ENCODE measurements at regions not wholly inside any gene's neighbourhood (a gene's known extent, or its start where the extent isn't known, plus 50 kb on each side); places are given as distances from the start of the nearest gene placed in this dataset.

- H3K36me3 ChIP-seq (ENCODE audit: insufficient read depth, low read length, poor library complexity, severe bottlenecking): no peaks in the 10 kb centered on the region
- POLR2A ChIA-PET (ENCODE audit: low non-redundant PET): no interaction called here
- H3K4me3 ChIP-seq (ENCODE audit: low read depth, low read length, poor library complexity, severe bottlenecking): no peak overlapping the region
- no peaks in the 10 kb centered on the region for H3K9me3 ChIP-seq (ENCODE audit: low read depth, low read length, poor library complexity, severe bottlenecking)
- CTCF ChIA-PET: no interaction called here
- BruUV-seq (replicated peaks): no TSS peak
- DNase-seq (ENCODE audit: low spot score): no peak
- no peaks in the 10 kb centered on the region for H3K27me3 ChIP-seq (replicated peaks; ENCODE audit: insufficient read depth, low read depth, low read length, poor library complexity)
- intact Hi-C loops (cut with micrococcal nuclease; ENCODE audit: unreplicated experiment): no loop called here
- peaks cover 12% of the 10 kb centered on the region for H3K4me1 ChIP-seq (ENCODE audit: insufficient read depth, low read length, poor library complexity, severe bottlenecking)
- TF ChIP-seq EZH2 (IDR thresholded peaks at IDR 0.05; ENCODE audit: borderline replicate concordance, low read depth, low read length, poor library complexity, severe bottlenecking): no peak
- TF ChIP-seq CTCF (conservative IDR thresholded peaks at IDR 0.05; ENCODE audit: low read depth, low read length): no peak
- no peak overlapping the region for H3K27ac ChIP-seq (ENCODE audit: low read depth, low read length, poor library complexity, severe bottlenecking)
Measured at GRCh38 chr4:107404591-107405300, 315.3 kb downstream of the PAPSS1 start.

GRCh38 chr4:107402291-107402690 lies 317.7 kb downstream of the PAPSS1 start:
- Histone ChIP-seq H3K4me1 (ENCODE audit: insufficient read depth, low read length, poor library complexity, severe bottlenecking) (peaks cover 12% of the 10 kb centered on the region), H3K27ac (ENCODE audit: low read depth, low read length, poor library complexity, severe bottlenecking) (no peak overlapping the region), H3K36me3 (ENCODE audit: insufficient read depth, low read length, poor library complexity, severe bottlenecking) (no peaks in the 10 kb centered on the region), H3K4me3 (ENCODE audit: low read depth, low read length, poor library complexity, severe bottlenecking) (no peak overlapping the region), H3K9me3 (ENCODE audit: low read depth, low read length, poor library complexity, severe bottlenecking) (no peaks in the 10 kb centered on the region), H3K27me3 (replicated peaks; ENCODE audit: insufficient read depth, low read depth, low read length, poor library complexity) (no peaks in the 10 kb centered on the region)
- no TSS peak for BruUV-seq (replicated peaks)
- ChIA-PET CTCF (no interaction called here), POLR2A (ENCODE audit: low non-redundant PET) (no interaction called here)
- TF ChIP-seq EZH2 (IDR thresholded peaks at IDR 0.05; ENCODE audit: borderline replicate concordance, low read depth, low read length, poor library complexity, severe bottlenecking): no peak
- no peak for TF ChIP-seq CTCF (conservative IDR thresholded peaks at IDR 0.05; ENCODE audit: low read depth, low read length)
- no peak for DNase-seq (ENCODE audit: low spot score)
- intact Hi-C loops (cut with micrococcal nuclease; ENCODE audit: unreplicated experiment): no loop called here

- intact Hi-C loops (cut with micrococcal nuclease; ENCODE audit: unreplicated experiment): loop anchor here (5.0 kb wide), 1 partner anchor 356 kb away; the partner anchor contains the start of gene DKK2
- H3K4me3 ChIP-seq (ENCODE audit: low read depth, low read length, poor library complexity, severe bottlenecking): no peak overlapping the region
- peak; percentile 67 for DNase-seq (ENCODE audit: low spot score)
- ChIA-PET CTCF (no interaction called here), POLR2A (ENCODE audit: low non-redundant PET) (no interaction called here)
- peaks cover 52% of the 10 kb centered on the region for H3K4me1 ChIP-seq (ENCODE audit: insufficient read depth, low read length, poor library complexity, severe bottlenecking)
- BruUV-seq (replicated peaks): no TSS peak
- H3K36me3 ChIP-seq (ENCODE audit: insufficient read depth, low read length, poor library complexity, severe bottlenecking): no peaks in the 10 kb centered on the region
- no peaks in the 10 kb centered on the region for H3K27me3 ChIP-seq (replicated peaks; ENCODE audit: insufficient read depth, low read depth, low read length, poor library complexity)
- H3K9me3 ChIP-seq (ENCODE audit: low read depth, low read length, poor library complexity, severe bottlenecking): peaks cover 4% of the 10 kb centered on the region
- TF ChIP-seq EZH2 (IDR thresholded peaks at IDR 0.05; ENCODE audit: borderline replicate concordance, low read depth, low read length, poor library complexity, severe bottlenecking) (no peak), CTCF (conservative IDR thresholded peaks at IDR 0.05; ENCODE audit: low read depth, low read length) (no peak)
- peak overlapping the region; percentile 90 for H3K27ac ChIP-seq (ENCODE audit: low read depth, low read length, poor library complexity, severe bottlenecking)
Measured at GRCh38 chr4:107392951-107393350, 327.1 kb downstream of the PAPSS1 start.

Data from A673 (cell line).